NCI-H2107 (cell line): ENCODE measurements at regions not wholly inside any gene's neighbourhood (a gene's known extent, or its start where the extent isn't known, plus 50 kb on each side); places are given as distances from the start of the nearest gene placed in this dataset.

Source experiments
- DNase-seq: peaks from one replicate; lab custom pipeline; 2025; lab: John Stamatoyannopoulos, UW

- DNase-seq: no peak
These were observed 470.8 kb upstream of the SLIT2 start for GRCh38 chr4:19780871-19781270.

GRCh38 chr4:19776929-19777328 is 474.8 kb upstream of the SLIT2 start:
- DNase-seq: no peak

GRCh38 chr4:19776021-19776459 is 475.7 kb upstream of the SLIT2 start:
- no peak for DNase-seq

GRCh38 chr4:19774690-19775256 is 476.9 kb upstream of the SLIT2 start:
- DNase-seq: no peak

GRCh38 chr4:19772581-19772980 is 479.1 kb upstream of the SLIT2 start:
- DNase-seq: no peak

GRCh38 chr4:19756661-19757060 is 495.0 kb upstream of the SLIT2 start:
- no peak for DNase-seq

- DNase-seq: no peak
These were observed 499.1 kb upstream of the SLIT2 start for GRCh38 chr4:19752599-19752998.

GRCh38 chr4:19748519-19749479 is 502.9 kb upstream of the SLIT2 start:
- no peak for DNase-seq

- DNase-seq: no peak
These were observed 505.3 kb upstream of the SLIT2 start for GRCh38 chr4:19746377-19746776.

GRCh38 chr4:19743115-19743638 is 508.5 kb upstream of the SLIT2 start:
- DNase-seq: no peak

- peak; percentile 0 for DNase-seq
These were observed 512.5 kb upstream of the SLIT2 start for GRCh38 chr4:19739101-19739651.

GRCh38 chr4:19736968-19737756 is 514.5 kb upstream of the SLIT2 start:
- no peak for DNase-seq

GRCh38 chr4:19735012-19735411 is 516.7 kb upstream of the SLIT2 start:
- no peak for DNase-seq

GRCh38 chr4:19729886-19730651 is 521.6 kb upstream of the SLIT2 start:
- DNase-seq: no peak

GRCh38 chr4:19728773-19729172 is 522.9 kb upstream of the SLIT2 start:
- DNase-seq: no peak

- no peak for DNase-seq
These were observed 524.6 kb upstream of the SLIT2 start for GRCh38 chr4:19727141-19727540.

- DNase-seq: no peak
These were observed 526.6 kb upstream of the SLIT2 start for GRCh38 chr4:19725130-19725529.

- no peak for DNase-seq
These were observed 529.3 kb upstream of the SLIT2 start for GRCh38 chr4:19722404-19722803.

GRCh38 chr4:19721587-19721986 is 530.1 kb upstream of the SLIT2 start:
- no peak for DNase-seq

GRCh38 chr4:19720610-19721009 is 531.1 kb upstream of the SLIT2 start:
- DNase-seq: no peak

- no peak for DNase-seq
These were observed 531.5 kb upstream of the SLIT2 start for GRCh38 chr4:19720190-19720589.
